OCI-LY1 (cell line): ENCODE measurements at regions not wholly inside any gene's neighbourhood (a gene's known extent, or its start where the extent isn't known, plus 50 kb on each side); places are given as distances from the start of the nearest gene placed in this dataset.

ENCODE experiments used
- CTCF ChIP-seq: fragments of 200-600 bp; sonication (generic), shearing (Covaris generic); IDR thresholded peaks from 2 replicates; pipeline ENCODE4 v1.5.1; 2017; ENCODE audit warnings: mild to moderate bottlenecking, antibody characterized with exemption, low read length, moderate library complexity, mixed read lengths
- EZH2 ChIP-seq: fragments of 200-600 bp; sonication (generic), shearing (Covaris generic); IDR thresholded peaks from 2 replicates; pipeline ENCODE4 v1.8.0; 2017; ENCODE audit warnings: borderline replicate concordance, mixed run types, mild to moderate bottlenecking, antibody characterized with exemption, low read length, moderate library complexity, mixed read lengths

GRCh38 chr16:22634954-22635353 is 124.3 kb downstream of the NPIPB5 start:
- TF ChIP-seq CTCF, result no peak
- no peak for TF ChIP-seq EZH2
